Astrocyte of the spinal cord (primary cell): ENCODE measurements at regions not wholly inside any gene's neighbourhood (a gene's known extent, or its start where the extent isn't known, plus 50 kb on each side); places are given as distances from the start of the nearest gene placed in this dataset.
"Not testable (repeated sequence)": the region's sequence is repeated elsewhere in the genome, so short reads cannot be mapped to it uniquely, and the experiment has no call there.

Source experiments
- DNase-seq: peaks from one replicate; pipeline ENCODE4 v3.0.0; 2011; ENCODE audit warnings: low read depth, low spot score
- H3K4me3 ChIP-seq: 2 replicates; pipeline ENCODE4 v1.5.1; 2011; ENCODE audit warnings: low read depth, mild to moderate bottlenecking, low read length, moderate library complexity
- in situ Hi-C: cut with HindIII; loops from 2 replicates; pipeline ENCODE4 v1.10.0; 2017; ENCODE audit warnings: low sequenced_read_pairs
- TF ChIP-seq, protein P1 (sequence below): IDR thresholded peaks from 2 replicates; pipeline ENCODE4 v1.5.1; 2012; ENCODE audit warnings: low read depth, mild to moderate bottlenecking, low read length, inconsistent platforms

DNA sequence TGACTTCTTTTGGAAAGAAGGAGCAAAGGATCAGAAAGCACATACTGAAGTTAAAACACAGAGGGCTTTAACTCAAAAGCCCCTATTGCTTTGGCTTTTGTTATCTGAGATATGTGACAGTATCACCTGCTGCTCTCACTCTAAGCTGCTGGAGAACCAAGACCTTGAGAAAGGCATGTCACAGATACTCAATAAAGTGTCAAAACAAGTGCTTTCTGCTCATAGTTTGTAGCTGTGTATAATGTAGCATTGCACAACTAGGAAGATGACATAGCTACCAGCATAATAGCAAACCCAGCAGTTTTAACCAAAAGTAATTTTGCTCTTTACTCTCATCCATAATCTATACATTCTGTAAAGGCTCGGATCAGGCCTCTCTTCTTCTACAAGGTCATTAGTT, 159.6 kb downstream of the LHFPL1 start:
- TF ChIP-seq, protein P1, sequence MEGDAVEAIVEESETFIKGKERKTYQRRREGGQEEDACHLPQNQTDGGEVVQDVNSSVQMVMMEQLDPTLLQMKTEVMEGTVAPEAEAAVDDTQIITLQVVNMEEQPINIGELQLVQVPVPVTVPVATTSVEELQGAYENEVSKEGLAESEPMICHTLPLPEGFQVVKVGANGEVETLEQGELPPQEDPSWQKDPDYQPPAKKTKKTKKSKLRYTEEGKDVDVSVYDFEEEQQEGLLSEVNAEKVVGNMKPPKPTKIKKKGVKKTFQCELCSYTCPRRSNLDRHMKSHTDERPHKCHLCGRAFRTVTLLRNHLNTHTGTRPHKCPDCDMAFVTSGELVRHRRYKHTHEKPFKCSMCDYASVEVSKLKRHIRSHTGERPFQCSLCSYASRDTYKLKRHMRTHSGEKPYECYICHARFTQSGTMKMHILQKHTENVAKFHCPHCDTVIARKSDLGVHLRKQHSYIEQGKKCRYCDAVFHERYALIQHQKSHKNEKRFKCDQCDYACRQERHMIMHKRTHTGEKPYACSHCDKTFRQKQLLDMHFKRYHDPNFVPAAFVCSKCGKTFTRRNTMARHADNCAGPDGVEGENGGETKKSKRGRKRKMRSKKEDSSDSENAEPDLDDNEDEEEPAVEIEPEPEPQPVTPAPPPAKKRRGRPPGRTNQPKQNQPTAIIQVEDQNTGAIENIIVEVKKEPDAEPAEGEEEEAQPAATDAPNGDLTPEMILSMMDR, result no peak
- H3K4me3 ChIP-seq, result no peak overlapping the region
- in situ Hi-C loops, result no loop called here
- no peak for DNase-seq

DNA sequence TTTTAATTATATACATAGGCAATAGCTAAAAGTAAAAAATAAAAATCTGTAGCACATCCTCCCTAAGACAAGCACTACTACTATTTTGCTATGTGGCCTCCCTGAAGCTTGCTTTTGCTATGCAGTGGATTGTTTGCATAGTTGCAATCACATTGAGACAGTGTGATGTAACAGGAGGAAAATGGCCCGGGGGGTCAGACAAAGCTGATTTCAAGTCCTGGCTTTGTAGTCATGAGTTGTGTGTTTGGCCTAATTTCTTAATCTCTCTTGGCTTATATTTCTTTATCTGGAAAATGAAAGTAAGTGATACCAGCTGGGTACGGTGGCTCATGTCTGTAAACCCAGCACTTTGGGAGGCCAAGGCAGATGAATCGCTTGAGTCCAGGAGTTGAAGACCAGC, 166.6 kb downstream of the LHFPL1 start:
- no peak for DNase-seq
- in situ Hi-C loops, result no loop called here
- TF ChIP-seq, protein P1, result no peak
- H3K4me3 ChIP-seq, result no peak overlapping the region

DNA sequence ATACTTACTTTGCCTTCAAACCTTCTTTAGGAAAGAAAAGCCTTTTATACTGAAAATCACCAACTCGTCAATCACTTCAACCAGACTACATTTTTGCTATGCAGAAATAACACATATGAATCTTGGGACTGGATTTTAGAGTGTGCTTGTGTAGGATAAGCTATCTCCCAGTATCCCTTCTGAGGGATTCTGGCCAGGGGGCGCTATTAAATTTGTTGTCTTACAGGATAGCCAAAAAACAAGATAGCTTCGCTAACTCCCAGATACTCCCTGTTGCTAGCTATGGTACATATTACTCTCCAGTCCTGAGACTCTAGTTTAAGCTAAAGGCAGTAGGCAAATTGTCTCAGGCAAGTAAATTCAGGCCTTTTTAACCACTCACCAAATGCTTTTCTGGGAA, 167.2 kb downstream of the LHFPL1 start:
- DNase-seq, result no peak
- TF ChIP-seq, protein P1, result no peak
- in situ Hi-C loops, result no loop called here

DNA sequence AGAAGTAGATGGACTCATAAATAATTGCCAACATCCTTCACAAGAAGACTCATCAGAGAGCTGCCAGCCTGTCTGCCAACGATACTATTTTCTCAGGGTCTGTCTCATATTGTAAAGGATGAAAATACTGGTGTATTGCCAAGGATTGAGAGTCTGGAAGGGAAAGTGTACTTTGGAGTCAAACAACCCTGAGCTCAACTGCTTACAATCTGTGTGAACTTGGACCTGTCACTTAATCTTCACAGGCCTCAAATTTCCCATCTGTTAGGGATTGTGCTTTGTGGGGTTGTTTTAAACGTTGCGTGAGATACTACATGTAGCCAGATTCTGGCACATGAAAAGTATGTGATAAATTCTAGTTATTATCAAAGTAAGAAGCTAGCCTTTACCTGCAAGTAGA, 169.1 kb downstream of the LHFPL1 start:
- in situ Hi-C loops, result no loop called here
- TF ChIP-seq, protein P1, result no peak
- no peak for DNase-seq
- H3K4me3 ChIP-seq, result no peak overlapping the region

More for the DNA sequence above, 167.2 kb downstream of the LHFPL1 start:
- no peak overlapping the region for H3K4me3 ChIP-seq

DNA sequence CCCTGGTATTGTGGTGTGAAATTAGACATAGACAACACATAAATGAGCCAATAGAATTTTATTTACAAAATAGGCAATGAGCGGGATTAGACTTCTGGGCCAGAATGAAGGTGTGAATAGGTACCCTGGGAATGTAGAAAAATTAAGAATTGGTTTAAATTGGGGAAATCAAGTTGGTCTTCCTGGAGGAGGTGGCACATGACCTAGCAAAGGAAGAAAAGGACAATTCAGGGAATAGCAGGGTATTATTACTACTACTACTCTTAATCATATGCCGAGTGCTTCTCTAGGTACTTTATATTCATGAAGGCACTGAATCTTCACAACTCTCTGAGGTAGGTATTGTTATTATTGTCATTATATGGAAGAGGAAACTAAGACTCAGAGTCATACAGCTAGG, 202.1 kb downstream of the LHFPL1 start:
- in situ Hi-C loops, result no loop called here
- no peak overlapping the region for H3K4me3 ChIP-seq
- TF ChIP-seq, protein P1, result no peak
- no peak for DNase-seq

DNA sequence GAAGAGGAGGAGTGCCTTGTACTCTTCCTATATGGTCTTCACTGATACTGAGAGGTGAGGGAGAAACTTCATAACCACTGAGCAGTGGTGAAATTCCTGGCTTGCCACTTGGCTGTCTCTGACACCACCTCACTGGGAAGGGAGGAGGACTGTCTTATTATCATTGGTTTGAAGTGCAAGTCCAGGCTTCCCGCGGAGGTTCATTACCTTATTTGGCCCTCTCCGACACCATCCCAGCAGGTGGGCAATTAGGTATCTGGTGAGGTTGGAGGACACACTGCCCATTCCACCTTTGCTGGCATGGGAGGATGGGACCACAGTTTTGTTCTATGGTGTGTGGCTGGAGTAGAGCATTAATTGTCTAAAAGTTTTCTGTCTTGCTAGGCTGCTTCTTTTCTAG, 206.1 kb downstream of the LHFPL1 start:
- H3K4me3 ChIP-seq, result no peak overlapping the region
- TF ChIP-seq, protein P1, result no peak
- DNase-seq, result no peak
- in situ Hi-C loops, result no loop called here

DNA sequence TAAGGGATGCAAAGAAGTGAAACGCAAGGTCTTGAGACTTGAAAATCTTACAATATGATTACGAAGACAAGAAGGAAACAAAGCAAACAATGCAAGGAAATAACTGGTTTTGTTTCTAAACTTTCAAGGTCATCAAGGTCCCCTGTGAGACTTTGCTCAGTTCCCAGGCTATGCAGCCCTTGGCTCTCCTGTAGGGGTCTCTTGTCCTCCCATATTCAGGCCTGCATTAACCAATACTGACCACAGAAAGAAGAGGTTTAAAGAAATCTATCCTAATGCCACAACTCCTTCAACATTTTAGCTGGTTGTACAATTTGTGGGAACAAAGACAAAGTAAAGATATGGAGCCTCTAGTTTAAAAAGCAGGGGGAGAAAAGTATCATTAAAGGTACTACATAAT, 209.2 kb downstream of the LHFPL1 start:
- in situ Hi-C loops, result no loop called here
- no peak overlapping the region for H3K4me3 ChIP-seq
- TF ChIP-seq, protein P1, result no peak
- DNase-seq, result no peak

DNA sequence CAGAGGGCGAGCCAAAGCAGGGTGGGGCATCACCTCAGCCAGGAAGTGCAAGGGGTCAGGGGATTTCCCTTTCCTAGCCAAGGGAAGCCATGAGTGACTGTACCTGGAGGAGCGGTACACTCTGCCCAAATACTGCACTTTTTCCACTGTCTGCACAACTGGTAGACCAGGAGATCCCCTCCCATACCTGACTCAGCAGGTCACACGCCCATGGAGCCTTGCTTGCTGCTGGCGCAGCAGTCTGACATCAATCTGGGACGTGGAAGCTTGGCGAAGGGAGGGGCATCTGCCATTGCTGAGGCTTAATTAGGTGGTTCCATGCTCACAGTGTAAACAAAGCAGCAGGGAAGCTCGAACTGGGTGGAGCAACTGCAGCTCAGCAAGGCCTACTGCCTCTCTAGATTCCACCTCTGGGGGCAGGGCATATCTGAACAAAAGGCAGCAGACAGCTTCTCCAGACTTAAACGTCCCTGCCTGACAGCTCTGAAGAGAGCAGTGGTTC, 217.7 kb downstream of the LHFPL1 start:
- DNase-seq, in situ Hi-C loops, H3K4me3 ChIP-seq: not testable (repeated sequence)
